ENCODE measurements at regions not wholly inside any gene's neighbourhood (a gene's known extent, or its start where the extent isn't known, plus 50 kb on each side); places are given as distances from the start of the nearest gene placed in this dataset.

DNA sequence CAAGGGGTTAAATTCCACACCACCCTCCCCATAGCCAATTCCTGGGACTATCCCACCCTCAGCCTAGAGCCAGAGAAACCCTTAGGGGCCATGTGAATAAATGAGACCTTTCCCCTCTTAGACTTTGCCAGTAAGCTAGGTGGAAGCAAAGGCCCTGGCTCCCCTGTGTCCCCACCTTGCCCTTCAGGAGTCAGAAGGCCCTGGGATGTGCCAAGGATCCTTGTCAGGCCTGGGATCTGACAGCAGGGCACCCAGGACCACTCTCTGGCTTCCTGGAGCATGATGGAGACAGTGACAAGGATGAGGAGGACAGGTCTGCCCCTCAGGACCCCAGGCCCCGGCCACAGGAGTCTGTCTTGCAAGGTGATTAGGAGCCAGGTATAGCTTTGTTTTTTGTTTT lies 125.0 kb upstream of the HAND1 start:
- ChIA-PET POLR2A (no interaction called here), RAD21 (ENCODE audit: low non-redundant PET in 1 of 2, low total read pairs in 2 of 2, uncharacterized antibody in 2 of 2, unreplicated experiment in 2 of 2) (no interaction called here), CTCF (no interaction called here)
- H3K4me2 ChIP-seq (ENCODE audit: low read length): no peak overlapping the region
- no peak overlapping the region for H3K4me3 ChIP-seq (replicated peaks in 1 of 2; ENCODE audit: low read depth in 1 of 2, low read length in 2 of 2)
- no TSS peak for BruUV-seq (replicated peaks)
- H3K9ac ChIP-seq (ENCODE audit: low read length): no peak overlapping the region
- H3K9me3 ChIP-seq (ENCODE audit: control insufficient read depth in 1 of 2, insufficient read depth in 1 of 2, low read depth in 1 of 2, low read length in 2 of 2): no peaks in the 10 kb centered on the region
- H4K20me1 ChIP-seq (ENCODE audit: insufficient read depth): no peaks in the 10 kb centered on the region
- no peaks in the 10 kb centered on the region for H3K36me3 ChIP-seq (ENCODE audit: control insufficient read depth in 1 of 2, insufficient read depth in 2 of 2, low read length in 2 of 2)
- no peak for ATAC-seq
- H3K9me2 ChIP-seq (ENCODE audit: insufficient read depth): no peaks in the 10 kb centered on the region
- 0 out of 2 replicates have a peak, but pooled peaks cover 4% of the 10 kb centered on the region for H3K27me3 ChIP-seq (ENCODE audit: insufficient read depth, low read length)
- TF ChIP-seq CBX3 (IDR thresholded peaks at IDR 0.05; ENCODE audit: low read depth): no peak
- H3K4me1 ChIP-seq (ENCODE audit: control insufficient read depth in 1 of 2, insufficient read depth in 2 of 2, low read length in 2 of 2): peaks cover 0 to 17% of the 10 kb centered on the region in 2 experiments; a peak in 1 of 4 replicates
- H2AFZ ChIP-seq (ENCODE audit: low read depth, low read length, poor library complexity, severe bottlenecking): no peak overlapping the region
- H3K79me2 ChIP-seq (ENCODE audit: insufficient read depth, low read length): no peaks in the 10 kb centered on the region
- H3K27ac ChIP-seq (ENCODE audit: low read depth, low read length): no peak overlapping the region
- no peak for DNase-seq (ENCODE audit: low read depth, low spot score)
- intact Hi-C loops (cut with micrococcal nuclease): no loop called here

DNA sequence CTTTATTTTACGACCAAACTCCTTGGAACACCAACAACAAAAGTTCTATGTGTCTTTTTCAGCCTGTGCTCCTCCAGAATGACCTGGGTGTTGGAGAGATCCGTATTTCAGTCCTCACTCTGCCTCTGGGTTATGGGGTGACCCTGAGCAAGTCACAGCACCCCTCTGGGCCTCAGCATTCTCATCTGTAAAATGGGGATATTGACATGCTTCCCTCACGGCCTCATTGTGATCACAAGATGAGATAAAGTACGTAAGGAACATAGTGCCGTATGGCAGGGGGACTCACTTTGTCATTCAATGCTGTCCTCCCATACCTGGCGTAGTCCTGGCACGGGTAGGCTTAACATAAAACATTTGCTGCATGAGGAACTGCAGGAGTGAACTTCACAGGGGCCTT lies 123.0 kb upstream of the HAND1 start:
- peaks cover 0 to 8% of the 10 kb centered on the region in 2 experiments; a peak in 1 of 4 replicates for H3K4me1 ChIP-seq (ENCODE audit: control insufficient read depth in 1 of 2, insufficient read depth in 2 of 2, low read length in 2 of 2)
- ATAC-seq (no peak), DNase-seq (ENCODE audit: low read depth, low spot score) (no peak)
- 0 out of 2 replicates have a peak, but pooled peaks cover 4% of the 10 kb centered on the region for H3K27me3 ChIP-seq (ENCODE audit: insufficient read depth, low read length)
- ChIA-PET CTCF (interaction anchor here (1.4 kb wide), 1 partner anchor 134 kb away, joined by 3 read pairs; no protein-coding TSS in a partner anchor), RAD21 (ENCODE audit: low non-redundant PET in 1 of 2, low total read pairs in 2 of 2, uncharacterized antibody in 2 of 2, unreplicated experiment in 2 of 2) (no interaction called here), POLR2A (no interaction called here)
- no peak for TF ChIP-seq JUND (IDR thresholded peaks at IDR 0.05)
- TF ChIP-seq, protein P1, sequence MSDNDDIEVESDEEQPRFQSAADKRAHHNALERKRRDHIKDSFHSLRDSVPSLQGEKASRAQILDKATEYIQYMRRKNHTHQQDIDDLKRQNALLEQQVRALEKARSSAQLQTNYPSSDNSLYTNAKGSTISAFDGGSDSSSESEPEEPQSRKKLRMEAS (IDR thresholded peaks at IDR 0.05): no peak
- TF ChIP-seq SRF (IDR thresholded peaks at IDR 0.05; ENCODE audit: low read depth): no peak
- no peak for TF ChIP-seq CEBPB (IDR thresholded peaks at IDR 0.05; ENCODE audit: low read depth)
- no peak for TF ChIP-seq EZH2 (IDR thresholded peaks at IDR 0.05)
- TF ChIP-seq, protein P2, sequence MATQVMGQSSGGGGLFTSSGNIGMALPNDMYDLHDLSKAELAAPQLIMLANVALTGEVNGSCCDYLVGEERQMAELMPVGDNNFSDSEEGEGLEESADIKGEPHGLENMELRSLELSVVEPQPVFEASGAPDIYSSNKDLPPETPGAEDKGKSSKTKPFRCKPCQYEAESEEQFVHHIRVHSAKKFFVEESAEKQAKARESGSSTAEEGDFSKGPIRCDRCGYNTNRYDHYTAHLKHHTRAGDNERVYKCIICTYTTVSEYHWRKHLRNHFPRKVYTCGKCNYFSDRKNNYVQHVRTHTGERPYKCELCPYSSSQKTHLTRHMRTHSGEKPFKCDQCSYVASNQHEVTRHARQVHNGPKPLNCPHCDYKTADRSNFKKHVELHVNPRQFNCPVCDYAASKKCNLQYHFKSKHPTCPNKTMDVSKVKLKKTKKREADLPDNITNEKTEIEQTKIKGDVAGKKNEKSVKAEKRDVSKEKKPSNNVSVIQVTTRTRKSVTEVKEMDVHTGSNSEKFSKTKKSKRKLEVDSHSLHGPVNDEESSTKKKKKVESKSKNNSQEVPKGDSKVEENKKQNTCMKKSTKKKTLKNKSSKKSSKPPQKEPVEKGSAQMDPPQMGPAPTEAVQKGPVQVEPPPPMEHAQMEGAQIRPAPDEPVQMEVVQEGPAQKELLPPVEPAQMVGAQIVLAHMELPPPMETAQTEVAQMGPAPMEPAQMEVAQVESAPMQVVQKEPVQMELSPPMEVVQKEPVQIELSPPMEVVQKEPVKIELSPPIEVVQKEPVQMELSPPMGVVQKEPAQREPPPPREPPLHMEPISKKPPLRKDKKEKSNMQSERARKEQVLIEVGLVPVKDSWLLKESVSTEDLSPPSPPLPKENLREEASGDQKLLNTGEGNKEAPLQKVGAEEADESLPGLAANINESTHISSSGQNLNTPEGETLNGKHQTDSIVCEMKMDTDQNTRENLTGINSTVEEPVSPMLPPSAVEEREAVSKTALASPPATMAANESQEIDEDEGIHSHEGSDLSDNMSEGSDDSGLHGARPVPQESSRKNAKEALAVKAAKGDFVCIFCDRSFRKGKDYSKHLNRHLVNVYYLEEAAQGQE (IDR thresholded peaks at IDR 0.05; ENCODE audit: low read depth): no peak
- TF ChIP-seq SP1 (IDR thresholded peaks at IDR 0.05; ENCODE audit: low read depth): no peak
- no peak for TF ChIP-seq ELF1 (IDR thresholded peaks at IDR 0.05; ENCODE audit: borderline replicate concordance, low read depth)
- no peak for TF ChIP-seq POLR2A (IDR thresholded peaks at IDR 0.05; ENCODE audit: borderline replicate concordance, extremely low read depth, insufficient read depth, insufficient read length)
- no peak overlapping the region for H2AFZ ChIP-seq (ENCODE audit: low read depth, low read length, poor library complexity, severe bottlenecking)
- H3K27ac ChIP-seq (ENCODE audit: low read depth, low read length): no peak overlapping the region
- H3K36me3 ChIP-seq (ENCODE audit: control insufficient read depth in 1 of 2, insufficient read depth in 2 of 2, low read length in 2 of 2): no peaks in the 10 kb centered on the region
- H3K9ac ChIP-seq (ENCODE audit: low read length): no peak overlapping the region
- no peaks in the 10 kb centered on the region for H3K9me2 ChIP-seq (ENCODE audit: insufficient read depth)
- no peak overlapping the region for H3K4me3 ChIP-seq (replicated peaks in 1 of 2; ENCODE audit: low read depth in 1 of 2, low read length in 2 of 2)
- H3K79me2 ChIP-seq (ENCODE audit: insufficient read depth, low read length): no peaks in the 10 kb centered on the region
- no peaks in the 10 kb centered on the region for H4K20me1 ChIP-seq (ENCODE audit: insufficient read depth)
- no peaks in the 10 kb centered on the region for H3K9me3 ChIP-seq (ENCODE audit: control insufficient read depth in 1 of 2, insufficient read depth in 1 of 2, low read depth in 1 of 2, low read length in 2 of 2)
- intact Hi-C loops (cut with micrococcal nuclease): no loop called here
- BruUV-seq (replicated peaks): no TSS peak
- H3K4me2 ChIP-seq (ENCODE audit: low read length): no peak overlapping the region
